HAP-1 (cell line): ENCODE measurements at regions not wholly inside any gene's neighbourhood (a gene's known extent, or its start where the extent isn't known, plus 50 kb on each side); places are given as distances from the start of the nearest gene placed in this dataset.
"Not testable (repeated sequence)": the region's sequence is repeated elsewhere in the genome, so short reads cannot be mapped to it uniquely, and the experiment has no call there.

Experiments
- DNase-seq, 2 experiments: peaks; one replicate each; pipeline ENCODE4 v3.0.0-alpha.2; 2016 to 2020; ENCODE audit warnings: low spot score in 2 of 2
- H3K27me3 ChIP-seq: fragments of 250-450 bp; sonication (Bioruptor Pico); 2 replicates; pipeline ENCODE4 v1.5.1; 2020; ENCODE audit warnings: low read depth, mild to moderate bottlenecking, moderate library complexity
- H3K36me3 ChIP-seq: fragments of 250-450 bp; sonication (Bioruptor Pico); replicated peaks from 2 replicates; pipeline ENCODE4 v1.5.1; 2020; ENCODE audit warnings: mild to moderate bottlenecking
- H3K4me1 ChIP-seq: fragments of 250-450 bp; sonication (Bioruptor Pico); 2 replicates; pipeline ENCODE4 v1.5.1; 2020; ENCODE audit warnings: mild to moderate bottlenecking
- H3K4me3 ChIP-seq: fragments of 250-450 bp; sonication (Bioruptor Pico); 2 replicates; pipeline ENCODE4 v1.5.1; 2020; ENCODE audit warnings: mild to moderate bottlenecking, moderate library complexity
- H3K9me3 ChIP-seq: fragments of 250-450 bp; sonication (Bioruptor Pico); 2 replicates; pipeline ENCODE4 v1.5.1; 2020; ENCODE audit warnings: mild to moderate bottlenecking, moderate library complexity
- in situ Hi-C: fragments of 300-500 bp; cut with MboI; formaldehyde crosslinking; loops from 3 replicates; pipeline ENCODE4 v1.14.3; 2020; ENCODE audit warnings: low sequenced_read_pairs, inconsistent platforms, mixed read lengths

GRCh38 chr1:163442231-163442879 lies 120.6 kb downstream of the NUF2 start:
- no peaks in the 10 kb centered on the region for H3K36me3 ChIP-seq
- H3K4me1 ChIP-seq: peaks cover 4% of the 10 kb centered on the region; the same call in 1 of the 2 replicates
- H3K4me3 ChIP-seq: no peak overlapping the region
- H3K27me3 ChIP-seq: no peaks in the 10 kb centered on the region
- in situ Hi-C loops: no loop called here
- no peaks in the 10 kb centered on the region for H3K9me3 ChIP-seq
- DNase-seq: no peak

GRCh38 chr1:163442895-163443294 lies 121.1 kb downstream of the NUF2 start:
- Histone ChIP-seq H3K27me3 (no peaks in the 10 kb centered on the region), H3K4me3 (no peak overlapping the region), H3K9me3 (no peaks in the 10 kb centered on the region), H3K4me1 (no peaks in the 10 kb centered on the region), H3K36me3 (no peaks in the 10 kb centered on the region)
- in situ Hi-C loops: no loop called here
- DNase-seq: no peak

DNA sequence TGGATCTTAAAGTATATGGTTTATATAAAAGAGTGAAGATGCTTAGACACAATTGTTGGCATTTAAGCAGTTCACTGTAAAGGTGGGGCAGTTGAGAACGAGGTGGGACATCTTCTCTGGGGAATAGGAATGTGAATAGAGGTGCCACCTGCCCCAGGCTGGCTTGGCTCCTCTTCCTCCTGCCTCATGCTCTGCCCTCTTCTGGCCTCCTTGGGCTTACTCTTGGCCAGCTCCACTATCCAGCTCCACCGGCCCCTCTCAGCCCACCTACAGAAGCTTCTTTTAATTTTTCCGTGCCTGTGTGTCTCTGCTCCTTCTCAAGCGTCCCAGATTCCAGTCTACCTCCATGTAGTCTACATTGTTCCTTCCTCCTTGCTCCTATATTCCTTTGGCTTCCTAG lies 122.1 kb downstream of the NUF2 start:
- DNase-seq: no peak
- no peak overlapping the region for H3K4me3 ChIP-seq
- no peaks in the 10 kb centered on the region for H3K36me3 ChIP-seq
- H3K9me3 ChIP-seq: no peaks in the 10 kb centered on the region
- H3K27me3 ChIP-seq: no peaks in the 10 kb centered on the region
- in situ Hi-C loops: no loop called here
- H3K4me1 ChIP-seq: no peaks in the 10 kb centered on the region

- Histone ChIP-seq H3K9me3 (no peaks in the 10 kb centered on the region), H3K36me3 (no peaks in the 10 kb centered on the region), H3K4me3 (no peak overlapping the region), H3K27me3 (no peaks in the 10 kb centered on the region), H3K4me1 (no peaks in the 10 kb centered on the region)
- no peak for DNase-seq
- in situ Hi-C loops: no loop called here
These were observed 122.9 kb downstream of the NUF2 start for GRCh38 chr1:163444665-163445064.

GRCh38 chr1:163450986-163451385 lies 129.2 kb downstream of the NUF2 start:
- in situ Hi-C loops: no loop called here
- Histone ChIP-seq H3K36me3 (no peaks in the 10 kb centered on the region), H3K4me3 (no peak overlapping the region), H3K4me1 (no peaks in the 10 kb centered on the region), H3K27me3 (peaks cover 2% of the 10 kb centered on the region; the same call in 1 of the 2 replicates), H3K9me3 (no peaks in the 10 kb centered on the region)
- no peak for DNase-seq

DNA sequence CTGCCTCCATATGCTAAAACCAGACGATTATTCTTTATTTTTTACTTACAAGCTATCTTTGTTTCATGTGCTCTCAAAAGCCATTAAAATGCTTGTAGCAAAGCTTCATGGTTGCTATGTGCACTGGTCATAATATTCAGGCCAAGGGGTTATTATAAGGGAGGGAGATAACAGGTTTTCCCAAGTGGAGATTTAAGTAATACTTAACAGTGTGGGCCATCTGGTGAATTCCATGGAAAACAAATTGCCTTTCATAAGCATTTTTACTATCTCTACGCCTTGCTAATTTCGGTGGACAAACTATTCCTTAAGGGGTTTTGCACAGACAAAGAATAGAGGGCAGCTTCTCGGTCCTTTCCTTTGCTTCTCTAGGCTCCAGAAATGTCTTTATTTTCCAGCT lies 137.8 kb downstream of the NUF2 start:
- in situ Hi-C loops: no loop called here
- H3K27me3 ChIP-seq: peaks cover 2% of the 10 kb centered on the region; the same call in 1 of the 2 replicates
- H3K9me3 ChIP-seq: no peaks in the 10 kb centered on the region
- no peaks in the 10 kb centered on the region for H3K36me3 ChIP-seq
- H3K4me3 ChIP-seq: no peak overlapping the region
- no peak for DNase-seq
- no peaks in the 10 kb centered on the region for H3K4me1 ChIP-seq

DNA sequence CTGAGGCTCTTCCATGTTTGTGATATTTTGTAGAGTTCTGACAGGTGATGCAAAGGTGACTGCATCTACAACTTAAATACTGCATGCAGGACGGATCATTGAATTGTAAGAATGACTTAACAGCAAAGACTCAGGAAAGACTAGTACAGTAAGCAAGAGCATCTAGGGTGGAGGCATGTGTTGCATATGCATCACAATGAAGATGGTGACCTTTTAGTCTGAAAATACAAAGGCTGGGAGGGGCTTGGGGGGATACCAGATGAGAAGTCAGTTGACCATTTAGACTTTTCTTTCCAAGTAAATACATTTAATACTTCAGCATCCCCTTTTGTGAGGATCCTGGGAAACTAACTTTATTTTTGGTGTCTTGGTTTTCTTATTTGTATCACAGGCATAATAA lies 145.5 kb downstream of the NUF2 start:
- in situ Hi-C loops: no loop called here

GRCh38 chr1:163471779-163472650 lies 150.3 kb downstream of the NUF2 start:
- in situ Hi-C loops: no loop called here

More for the DNA sequence above, 145.5 kb downstream of the NUF2 start:
- H3K27me3 ChIP-seq: no peaks in the 10 kb centered on the region
- no peak overlapping the region for H3K4me3 ChIP-seq
- no peaks in the 10 kb centered on the region; the same call in 1 of the 2 replicates for H3K4me1 ChIP-seq
- H3K36me3 ChIP-seq: no peaks in the 10 kb centered on the region
- H3K9me3 ChIP-seq: no peaks in the 10 kb centered on the region
- DNase-seq: no peak

DNA sequence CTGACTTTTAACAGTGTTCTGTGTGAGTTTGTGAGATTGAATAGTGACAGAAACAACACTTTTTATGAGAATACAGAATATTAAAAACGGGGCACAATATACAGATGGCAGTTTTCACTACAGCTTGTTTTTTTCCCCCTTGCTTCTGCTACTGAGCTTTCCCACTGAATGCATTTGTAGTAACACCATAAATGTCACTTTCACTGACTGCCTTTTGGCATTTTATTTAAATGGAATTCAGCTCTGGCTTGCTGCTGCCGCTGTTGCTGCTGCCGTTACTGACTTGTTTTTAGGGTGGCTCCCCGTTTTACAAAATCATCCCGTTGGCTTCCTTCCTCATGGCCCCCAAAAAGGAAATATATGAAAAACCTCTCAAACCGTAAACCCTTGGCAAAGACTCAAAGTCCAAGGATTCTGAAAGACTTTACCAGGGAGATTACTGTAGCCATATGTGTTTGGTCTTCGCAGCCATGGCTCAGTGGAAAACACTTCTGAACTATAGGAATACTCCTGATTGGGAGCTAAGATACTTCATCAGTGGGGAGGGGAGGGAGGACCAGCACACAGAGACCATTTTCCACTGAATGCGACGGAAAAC lies 151.0 kb downstream of the NUF2 start:
- Histone ChIP-seq H3K9me3 (no peaks in the 10 kb centered on the region), H3K4me3 (no peak overlapping the region), H3K36me3 (no peaks in the 10 kb centered on the region), H3K4me1 (no peaks in the 10 kb centered on the region), H3K27me3 (no peaks in the 10 kb centered on the region)
- no peak for DNase-seq
- in situ Hi-C loops: no loop called here

More at GRCh38 chr1:163471779-163472650, 150.3 kb downstream of the NUF2 start:
- DNase-seq: peak; percentile 32 to 54
- Histone ChIP-seq H3K36me3 (no peaks in the 10 kb centered on the region), H3K4me3 (no peak overlapping the region), H3K27me3 (no peaks in the 10 kb centered on the region), H3K9me3 (no peaks in the 10 kb centered on the region), H3K4me1 (no peaks in the 10 kb centered on the region; the same call in 1 of the 2 replicates)

- H3K27me3 ChIP-seq: no peaks in the 10 kb centered on the region
- in situ Hi-C loops: no loop called here
- H3K4me3 ChIP-seq: no peak overlapping the region
- DNase-seq: no peak
- H3K9me3 ChIP-seq: no peaks in the 10 kb centered on the region; the same call in 1 of the 2 replicates
- H3K36me3 ChIP-seq: no peaks in the 10 kb centered on the region
- H3K4me1 ChIP-seq: no peaks in the 10 kb centered on the region
These were observed 155.6 kb downstream of the NUF2 start for GRCh38 chr1:163477276-163477830.

GRCh38 chr1:163498391-163499330 lies 176.9 kb downstream of the NUF2 start:
- DNase-seq, H3K27me3 ChIP-seq, H3K9me3 ChIP-seq, H3K36me3 ChIP-seq, H3K4me1 ChIP-seq, in situ Hi-C loops, H3K4me3 ChIP-seq: not testable (repeated sequence)

- H3K27me3 ChIP-seq: no peaks in the 10 kb centered on the region
- no peak overlapping the region for H3K4me3 ChIP-seq
- no peak for DNase-seq
- no peaks in the 10 kb centered on the region for H3K9me3 ChIP-seq
- H3K36me3 ChIP-seq: no peaks in the 10 kb centered on the region
- H3K4me1 ChIP-seq: no peaks in the 10 kb centered on the region
- in situ Hi-C loops: no loop called here
These were observed 182.7 kb downstream of the NUF2 start for GRCh38 chr1:163504331-163504978.
